Caco-2 (cell line): ENCODE measurements at regions not wholly inside any gene's neighbourhood (a gene's known extent, or its start where the extent isn't known, plus 50 kb on each side); places are given as distances from the start of the nearest gene placed in this dataset.

ENCODE experiments used
- BruUV-seq: library from RNA; stranded (reverse); fragments of 400-500 nt; replicated peaks from 2 replicates; lab custom pipeline; 2021; lab: Mats Ljungman, UMichigan
- CTCF ChIA-PET: fragments of 300-600 bp; sonication (Branson Sonifier 250); formaldehyde crosslinking; loops from one replicate; lab custom pipeline; 2022; ENCODE audit warnings: antibody characterized with exemption; lab: Charles Lee
- POLR2A ChIA-PET: fragments of 300-600 bp; sonication (Branson Sonifier 250); formaldehyde crosslinking; loops from one replicate; lab custom pipeline; 2022; ENCODE audit warnings: antibody characterized with exemption; lab: Charles Lee
- DNase-seq, 2 experiments: peaks; one replicate each; pipeline versions ENCODE4 v3.0.0 to v3.0.0-alpha.2; 2020 to 2022
- H3K27me3 ChIP-seq: replicated peaks from 2 replicates; pipeline ENCODE4 v1.6.0; 2011; ENCODE audit warnings: low read length; ENCODE audit not compliant: control insufficient read depth, insufficient read depth
- H3K36me3 ChIP-seq: 2 replicates; pipeline ENCODE4 v1.5.1; 2011; ENCODE audit warnings: low read length; ENCODE audit not compliant: control insufficient read depth, insufficient read depth
- H3K4me1 ChIP-seq: fragments of 250-450 bp; sonication (Bioruptor Pico); 2 replicates; pipeline ENCODE4 v1.5.1; 2020; ENCODE audit warnings: mild to moderate bottlenecking
- H3K4me3 ChIP-seq: 2 replicates; pipeline ENCODE4 v1.5.1; 2011; ENCODE audit warnings: low read depth, mild to moderate bottlenecking, control low read depth, low read length
- H3K9me3 ChIP-seq: fragments of 250-450 bp; sonication (Bioruptor Pico); 2 replicates; pipeline ENCODE4 v1.5.1; 2020; ENCODE audit warnings: mild to moderate bottlenecking, moderate library complexity
- H3K27ac Mint-ChIP-seq: one replicate; pipeline ENCODE4 v1.8.0; 2022; ENCODE audit warnings: mixed read lengths; ENCODE audit not compliant: unreplicated experiment
- H3K27me3 Mint-ChIP-seq: one replicate; pipeline ENCODE4 v1.8.0; 2022; ENCODE audit warnings: mixed read lengths; ENCODE audit not compliant: insufficient read depth, unreplicated experiment
- H3K36me3 Mint-ChIP-seq: one replicate; pipeline ENCODE4 v1.8.0; 2022; ENCODE audit warnings: mild to moderate bottlenecking, mixed read lengths; ENCODE audit not compliant: insufficient read depth, unreplicated experiment
- H3K4me1 Mint-ChIP-seq: one replicate; pipeline ENCODE4 v1.8.0; 2022; ENCODE audit warnings: low read depth, mixed read lengths; ENCODE audit not compliant: unreplicated experiment
- H3K4me3 Mint-ChIP-seq: one replicate; pipeline ENCODE4 v1.8.0; 2022; ENCODE audit warnings: mild to moderate bottlenecking, moderate library complexity, mixed read lengths; ENCODE audit not compliant: unreplicated experiment
- H3K9me3 Mint-ChIP-seq: one replicate; pipeline ENCODE4 v1.8.0; 2022; ENCODE audit warnings: mixed read lengths; ENCODE audit not compliant: unreplicated experiment
- CTCF ChIP-seq, 2 experiments: fragments of 200-600 bp in 1 of 2; IDR thresholded peaks; 1 replicate in 1 of 2; 2 replicates in 1 of 2; pipeline versions ENCODE4 v1.5.1 to v1.8.0; 2011 to 2022; ENCODE audit warnings: antibody characterized with exemption in 1 of 2, control low read depth in 1 of 2, inconsistent platforms in 1 of 2, low read depth in 1 of 2, low read length in 1 of 2, mild to moderate bottlenecking in 1 of 2, moderate library complexity in 1 of 2; ENCODE audit not compliant: insufficient read depth in 1 of 2, severe bottlenecking in 1 of 2, unreplicated experiment in 1 of 2
- intact Hi-C: fragments of 100-400 bp; cut with micrococcal nuclease; formaldehyde crosslinking; loops from one replicate; pipeline ENCODE4 v1.10.0; 2022; ENCODE audit not compliant: unreplicated experiment

- CTCF ChIA-PET, result no interaction called here
- Mint-ChIP-seq H3K4me1 (no peaks in the 10 kb centered on the region), H3K36me3 (no peaks in the 10 kb centered on the region), H3K9me3 (no peaks in the 10 kb centered on the region), H3K4me3 (no peak overlapping the region), H3K27ac (no peak overlapping the region), H3K27me3 (peaks cover 54% of the 10 kb centered on the region)
- Histone ChIP-seq H3K4me1 (no peaks in the 10 kb centered on the region), H3K36me3 (no peaks in the 10 kb centered on the region), H3K4me3 (no peak overlapping the region), H3K9me3 (no peaks in the 10 kb centered on the region), H3K27me3 (peaks cover 6% of the 10 kb centered on the region)
- no TSS peak for BruUV-seq
- no peak for DNase-seq
- POLR2A ChIA-PET, result no interaction called here
- TF ChIP-seq CTCF (IDR thresholded peaks at IDR 0.05; ENCODE audit: insufficient read depth in 1 of 2, low read depth in 1 of 2, low read length in 1 of 2, severe bottlenecking in 1 of 2, unreplicated experiment in 1 of 2), result no peak
- intact Hi-C loops, result no loop called here
These were observed 284.4 kb upstream of the PFKP start for GRCh38 chr10:2782950-2783349.

GRCh38 chr10:2782265-2782664, 285.1 kb upstream of the PFKP start:
- H3K27me3 ChIP-seq, result peaks cover 6% of the 10 kb centered on the region
- intact Hi-C loops, result no loop called here
- no peaks in the 10 kb centered on the region for H3K4me1 Mint-ChIP-seq
- ChIA-PET POLR2A (no interaction called here), CTCF (no interaction called here)
- no peaks in the 10 kb centered on the region for H3K36me3 ChIP-seq
- no peaks in the 10 kb centered on the region for H3K9me3 Mint-ChIP-seq
- H3K4me3 ChIP-seq, result no peak overlapping the region
- BruUV-seq, result no TSS peak
- H3K4me1 ChIP-seq, result no peaks in the 10 kb centered on the region
- no peak overlapping the region for H3K27ac Mint-ChIP-seq
- no peaks in the 10 kb centered on the region for H3K9me3 ChIP-seq
- H3K4me3 Mint-ChIP-seq, result no peak overlapping the region
- H3K36me3 Mint-ChIP-seq, result no peaks in the 10 kb centered on the region
- H3K27me3 Mint-ChIP-seq, result peaks cover 50% of the 10 kb centered on the region
- no peak for TF ChIP-seq CTCF (IDR thresholded peaks at IDR 0.05; ENCODE audit: insufficient read depth in 1 of 2, low read depth in 1 of 2, low read length in 1 of 2, severe bottlenecking in 1 of 2, unreplicated experiment in 1 of 2)
- DNase-seq, result no peak

- CTCF ChIA-PET, result no interaction called here
- no peak for TF ChIP-seq CTCF (IDR thresholded peaks at IDR 0.05; ENCODE audit: insufficient read depth in 1 of 2, low read depth in 1 of 2, low read length in 1 of 2, severe bottlenecking in 1 of 2, unreplicated experiment in 1 of 2)
- H3K27me3 ChIP-seq, result peaks cover 6% of the 10 kb centered on the region
- Mint-ChIP-seq H3K9me3 (no peaks in the 10 kb centered on the region), H3K36me3 (no peaks in the 10 kb centered on the region), H3K27me3 (peaks cover 48% of the 10 kb centered on the region), H3K4me1 (no peaks in the 10 kb centered on the region), H3K27ac (no peak overlapping the region), H3K4me3 (no peak overlapping the region)
- POLR2A ChIA-PET, result no interaction called here
- no peaks in the 10 kb centered on the region for H3K36me3 ChIP-seq
- intact Hi-C loops, result no loop called here
- H3K4me1 ChIP-seq, result no peaks in the 10 kb centered on the region
- no peaks in the 10 kb centered on the region for H3K9me3 ChIP-seq
- no peak for DNase-seq
- BruUV-seq, result no TSS peak
- H3K4me3 ChIP-seq, result no peak overlapping the region
These were observed 289.5 kb upstream of the PFKP start for GRCh38 chr10:2777666-2778355.
